ENCODE measurements at regions not wholly inside any gene's neighbourhood (a gene's known extent, or its start where the extent isn't known, plus 50 kb on each side); places are given as distances from the start of the nearest gene placed in this dataset.

DNA sequence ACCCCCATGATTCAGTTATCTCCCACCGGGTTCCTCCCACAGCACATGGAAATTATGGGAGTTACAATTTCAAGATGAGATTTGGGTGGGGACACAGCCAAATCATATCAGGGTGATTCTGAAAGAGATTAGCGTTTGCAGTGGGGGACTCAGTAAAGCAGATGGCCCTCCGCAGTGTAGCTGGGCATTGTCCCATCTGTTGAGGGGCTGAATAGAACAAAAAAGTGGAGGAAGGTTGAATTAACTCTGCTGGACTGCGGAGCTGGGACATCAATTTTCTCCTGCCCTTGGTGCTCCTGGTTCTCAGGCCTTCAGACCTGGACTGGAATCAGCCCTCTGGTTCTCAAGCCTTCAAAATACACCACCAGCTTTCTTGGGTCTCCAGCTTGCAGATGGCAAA lies 55.2 kb upstream of the CACNA1A start:
- H3K4me1 ChIP-seq, result no peaks in the 10 kb centered on the region
- TF ChIP-seq POLR2A (IDR thresholded peaks at IDR 0.05), result no peak
- TF ChIP-seq, protein P1, sequence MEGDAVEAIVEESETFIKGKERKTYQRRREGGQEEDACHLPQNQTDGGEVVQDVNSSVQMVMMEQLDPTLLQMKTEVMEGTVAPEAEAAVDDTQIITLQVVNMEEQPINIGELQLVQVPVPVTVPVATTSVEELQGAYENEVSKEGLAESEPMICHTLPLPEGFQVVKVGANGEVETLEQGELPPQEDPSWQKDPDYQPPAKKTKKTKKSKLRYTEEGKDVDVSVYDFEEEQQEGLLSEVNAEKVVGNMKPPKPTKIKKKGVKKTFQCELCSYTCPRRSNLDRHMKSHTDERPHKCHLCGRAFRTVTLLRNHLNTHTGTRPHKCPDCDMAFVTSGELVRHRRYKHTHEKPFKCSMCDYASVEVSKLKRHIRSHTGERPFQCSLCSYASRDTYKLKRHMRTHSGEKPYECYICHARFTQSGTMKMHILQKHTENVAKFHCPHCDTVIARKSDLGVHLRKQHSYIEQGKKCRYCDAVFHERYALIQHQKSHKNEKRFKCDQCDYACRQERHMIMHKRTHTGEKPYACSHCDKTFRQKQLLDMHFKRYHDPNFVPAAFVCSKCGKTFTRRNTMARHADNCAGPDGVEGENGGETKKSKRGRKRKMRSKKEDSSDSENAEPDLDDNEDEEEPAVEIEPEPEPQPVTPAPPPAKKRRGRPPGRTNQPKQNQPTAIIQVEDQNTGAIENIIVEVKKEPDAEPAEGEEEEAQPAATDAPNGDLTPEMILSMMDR (IDR thresholded peaks at IDR 0.05), result no peak
- no peak overlapping the region for H3K27ac ChIP-seq
- 69 to 77% methylated on average over 4 of the region's 4 CpGs for WGBS, 2 donors
- no peak for ATAC-seq
- H3K9me3 ChIP-seq, result no peaks in the 10 kb centered on the region
- intact Hi-C loops (cut with DNase I), result no loop called here
- no peak for DNase-seq
- no peaks in the 10 kb centered on the region for H3K36me3 ChIP-seq (replicated peaks in 1 of 2; ENCODE audit: insufficient read depth in 1 of 2, low read depth in 2 of 2)
- H3K4me3 ChIP-seq, result no peak overlapping the region
- H3K27me3 ChIP-seq, result no peaks in the 10 kb centered on the region

DNA sequence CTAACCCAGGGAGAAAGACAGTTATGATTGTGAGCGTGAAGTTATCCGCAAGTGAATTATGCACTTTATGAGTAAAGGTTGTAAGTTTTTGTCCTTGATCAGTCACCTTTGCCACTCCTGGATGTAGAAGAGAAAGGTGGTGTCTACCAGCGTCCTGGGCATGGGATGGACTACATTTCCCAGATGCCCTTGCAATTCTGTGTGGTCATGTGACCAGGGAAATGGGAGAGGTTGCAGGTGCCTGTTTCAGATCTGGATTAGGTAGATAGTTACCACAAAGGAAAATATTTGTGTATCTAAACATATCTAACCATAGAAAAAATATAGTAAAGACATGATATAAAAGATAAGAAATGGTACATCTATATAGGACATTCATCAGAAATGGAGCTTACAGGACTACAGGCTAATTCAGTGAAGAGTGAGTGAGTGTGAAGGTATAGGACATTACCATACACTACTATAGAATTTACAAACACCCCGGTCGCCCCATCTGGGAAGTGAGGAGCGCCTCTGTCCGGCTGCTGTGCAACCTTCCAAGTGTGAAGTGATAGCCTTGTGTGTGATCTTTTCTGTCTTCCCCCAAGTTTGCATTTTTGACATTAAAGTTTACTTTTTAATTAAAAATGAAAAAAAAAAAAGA lies 51.6 kb upstream of the CACNA1A start:
- H3K36me3 ChIP-seq (replicated peaks in 1 of 2; ENCODE audit: insufficient read depth in 1 of 2, low read depth in 2 of 2), result no peaks in the 10 kb centered on the region
- intact Hi-C loops (cut with DNase I), result no loop called here

DNA sequence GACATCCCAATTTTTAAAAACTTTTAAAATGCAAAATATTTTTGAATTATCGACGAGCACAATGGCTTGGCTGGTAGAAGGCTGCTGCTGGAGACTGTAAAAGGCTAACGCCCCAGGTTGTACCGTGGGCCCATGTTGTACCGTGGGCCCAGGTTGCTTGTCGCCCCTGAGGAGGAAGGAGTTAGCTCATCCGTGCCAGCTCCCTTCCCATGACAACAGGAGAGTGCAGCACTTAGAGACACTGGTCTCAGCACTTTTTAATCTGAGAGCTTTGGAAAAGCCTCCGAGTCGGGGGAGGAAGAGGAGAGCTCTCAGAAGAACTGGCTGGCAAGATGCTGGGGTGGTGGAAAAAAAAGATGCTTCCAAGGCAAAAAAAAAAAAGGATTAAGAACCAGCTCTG lies 50.3 kb upstream of the CACNA1A start:
- H3K4me3 ChIP-seq, result no peak overlapping the region
- ATAC-seq (no peak), DNase-seq (peak in 3 of 4 donors; percentile 3 to 12 (median 11))
- WGBS, 2 donors, result 59 to 63% methylated on average over 9 of the region's 9 CpGs
- no peak for TF ChIP-seq POLR2A (IDR thresholded peaks at IDR 0.05)
- TF ChIP-seq, protein P1 (IDR thresholded peaks at IDR 0.05), result no peak
- H3K4me1 ChIP-seq, result no peaks in the 10 kb centered on the region
- H3K27ac ChIP-seq, result no peak overlapping the region
- H3K9me3 ChIP-seq, result no peaks in the 10 kb centered on the region
- H3K36me3 ChIP-seq (replicated peaks in 1 of 2; ENCODE audit: insufficient read depth in 1 of 2, low read depth in 2 of 2), result no peaks in the 10 kb centered on the region
- H3K27me3 ChIP-seq, result no peaks in the 10 kb centered on the region
- intact Hi-C loops (cut with DNase I), result no loop called here

More for the DNA sequence above, 51.6 kb upstream of the CACNA1A start:
- DNase-seq (peak; percentile 12 to 27 (median 14)), ATAC-seq (no peak)
- no peaks in the 10 kb centered on the region for H3K4me1 ChIP-seq
- 35 to 46% methylated on average over 7 of the region's 7 CpGs for WGBS, 2 donors
- TF ChIP-seq, protein P1 (IDR thresholded peaks at IDR 0.05), result no peak
- no peak for TF ChIP-seq POLR2A (IDR thresholded peaks at IDR 0.05)
- H3K27me3 ChIP-seq, result no peaks in the 10 kb centered on the region
- no peak overlapping the region for H3K4me3 ChIP-seq
- no peak overlapping the region for H3K27ac ChIP-seq
- H3K9me3 ChIP-seq, result no peaks in the 10 kb centered on the region
